ENCODE measurements at regions not wholly inside any gene's neighbourhood (a gene's known extent, or its start where the extent isn't known, plus 50 kb on each side); places are given as distances from the start of the nearest gene placed in this dataset.
"Not testable (repeated sequence)": the region's sequence is repeated elsewhere in the genome, so short reads cannot be mapped to it uniquely, and the experiment has no call there.

DNA sequence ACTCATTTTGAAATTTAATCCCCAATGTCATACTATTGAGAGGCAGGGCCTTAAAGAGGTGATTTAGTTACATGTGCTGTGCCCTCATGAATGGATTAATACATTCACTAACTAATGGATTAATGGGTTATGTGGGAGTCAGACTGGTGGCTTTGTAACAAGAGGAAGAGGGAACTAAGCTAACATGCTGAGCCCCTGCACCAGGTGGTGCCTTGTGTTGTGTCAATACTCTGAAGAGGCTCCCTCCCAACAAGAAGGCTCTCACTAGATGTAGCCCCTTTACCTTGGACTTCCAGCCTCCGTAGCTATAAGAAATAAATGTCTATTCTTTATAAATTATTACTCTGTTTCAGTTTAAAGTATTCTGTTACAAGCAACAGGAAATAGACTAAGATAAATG is 411.9 kb upstream of the EMCN start:
- Mint-ChIP-seq H3K27me3 (no peaks in the 10 kb centered on the region), H3K27ac (no peak overlapping the region), H3K9me3 (no peaks in the 10 kb centered on the region), H3K4me1 (no peaks in the 10 kb centered on the region), H3K4me3 (no peak overlapping the region), H3K36me3 (no peaks in the 10 kb centered on the region)
- DNase-seq: no peak

DNA sequence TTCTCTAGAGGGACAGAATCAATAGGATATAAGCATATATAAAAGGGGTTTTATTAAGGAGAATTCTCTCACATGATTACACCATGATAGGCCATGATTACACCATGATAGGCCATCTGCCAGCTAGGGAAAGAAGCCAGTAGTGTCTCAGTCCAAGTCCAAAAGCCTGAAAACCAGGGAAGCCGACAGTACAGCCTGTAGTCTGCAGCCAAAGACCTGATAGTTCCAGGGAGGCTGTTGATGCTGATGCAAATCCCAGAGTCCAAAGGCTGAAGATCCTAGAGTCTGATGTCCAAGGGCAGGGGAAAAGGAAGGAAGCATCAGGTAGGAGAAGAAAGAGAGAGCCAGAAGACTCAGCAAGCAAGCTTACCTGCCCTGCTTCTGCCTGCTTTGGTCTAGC is 411.3 kb upstream of the EMCN start:
- H3K4me3 Mint-ChIP-seq: no peak overlapping the region
- peaks cover 1% of the 10 kb centered on the region for H3K9me3 Mint-ChIP-seq
- no peaks in the 10 kb centered on the region for H3K27me3 Mint-ChIP-seq
- no peaks in the 10 kb centered on the region for H3K4me1 Mint-ChIP-seq
- H3K27ac Mint-ChIP-seq: no peak overlapping the region
- H3K36me3 Mint-ChIP-seq: no peaks in the 10 kb centered on the region
- DNase-seq: no peak

DNA sequence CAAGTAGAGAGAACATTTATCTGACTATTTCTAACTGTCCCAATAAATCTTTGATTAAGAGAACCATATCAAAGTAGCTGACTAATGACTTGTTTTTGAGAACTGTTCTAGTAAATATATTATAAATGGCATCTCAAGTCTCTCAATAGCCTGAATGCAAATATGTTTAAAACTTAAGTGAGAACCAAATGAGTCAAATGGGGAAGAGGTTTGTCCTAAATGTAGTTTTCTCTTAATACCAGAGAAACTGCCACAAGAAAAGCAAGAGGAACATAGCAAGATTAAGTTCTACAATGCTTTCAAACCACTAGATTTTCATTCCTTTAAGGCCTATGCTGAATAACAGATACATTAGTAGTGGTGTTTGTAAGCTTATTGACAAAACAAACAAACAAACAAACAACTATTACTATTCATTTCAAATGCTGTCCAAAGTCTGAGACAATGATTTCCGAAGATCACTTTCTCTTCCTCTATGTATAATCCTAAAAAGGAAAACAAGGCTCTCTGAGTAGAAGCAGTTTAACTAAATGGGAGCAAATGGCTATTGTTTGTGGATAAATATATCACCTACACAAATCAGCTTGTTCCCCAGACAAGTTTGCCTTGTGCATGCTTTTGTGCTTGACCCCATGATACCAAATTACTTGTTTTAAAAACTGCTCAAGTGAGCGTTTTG is 408.4 kb upstream of the EMCN start:
- no peaks in the 10 kb centered on the region for H3K4me1 Mint-ChIP-seq
- H3K27me3 Mint-ChIP-seq: no peaks in the 10 kb centered on the region
- H3K36me3 Mint-ChIP-seq: no peaks in the 10 kb centered on the region
- H3K4me3 Mint-ChIP-seq: no peak overlapping the region
- peaks cover 1% of the 10 kb centered on the region for H3K9me3 Mint-ChIP-seq
- no peak overlapping the region for H3K27ac Mint-ChIP-seq
- no peak for DNase-seq

DNA sequence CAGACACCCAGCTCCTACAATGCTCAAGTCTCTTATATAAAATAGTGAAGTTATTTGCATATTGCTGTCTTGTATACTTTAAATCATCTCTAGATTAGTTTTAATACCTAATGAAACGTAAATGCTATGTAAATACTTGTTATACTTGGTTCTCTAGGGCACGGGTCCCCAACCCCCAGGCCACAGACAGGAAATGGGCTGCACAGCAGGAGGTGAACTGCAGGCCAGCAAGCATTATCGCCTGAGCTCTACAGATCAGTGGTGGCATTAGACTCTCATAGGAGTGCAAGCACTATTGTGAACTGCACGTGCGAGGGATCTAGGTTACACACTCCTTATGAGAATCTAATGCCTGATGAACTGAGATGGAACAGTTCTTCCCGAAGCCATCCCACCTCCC is 395.9 kb upstream of the EMCN start:
- Mint-ChIP-seq H3K9me3 (no peaks in the 10 kb centered on the region), H3K27ac (no peak overlapping the region), H3K27me3 (peaks cover 20% of the 10 kb centered on the region), H3K4me1 (no peaks in the 10 kb centered on the region), H3K4me3 (no peak overlapping the region), H3K36me3 (no peaks in the 10 kb centered on the region)
- no peak for DNase-seq

DNA sequence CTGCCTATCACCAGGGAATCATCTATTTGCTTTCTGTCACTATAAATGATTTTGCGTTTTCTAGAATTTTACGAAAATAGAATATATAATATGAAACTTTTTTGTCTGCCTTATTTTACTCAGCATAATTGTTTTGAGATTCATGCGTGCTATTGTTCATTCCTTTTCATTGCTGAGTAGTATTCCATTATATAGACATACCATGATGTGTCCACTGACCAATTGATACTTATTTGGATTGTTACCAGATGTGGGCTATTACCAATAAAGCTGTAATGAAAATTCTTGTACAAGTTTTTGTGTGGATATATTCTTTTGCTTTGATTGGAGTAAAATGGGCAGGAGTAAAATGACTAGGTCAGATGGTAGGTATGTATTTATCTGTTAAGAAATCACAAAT is 390.7 kb upstream of the EMCN start:
- no peak for DNase-seq
- no peak overlapping the region for H3K27ac Mint-ChIP-seq
- no peak overlapping the region for H3K4me3 Mint-ChIP-seq
- H3K4me1 Mint-ChIP-seq: no peaks in the 10 kb centered on the region
- H3K9me3 Mint-ChIP-seq: no peaks in the 10 kb centered on the region
- no peaks in the 10 kb centered on the region for H3K36me3 Mint-ChIP-seq
- peaks cover 9% of the 10 kb centered on the region for H3K27me3 Mint-ChIP-seq

- no peaks in the 10 kb centered on the region for H3K36me3 Mint-ChIP-seq
- no peak overlapping the region for H3K4me3 Mint-ChIP-seq
- H3K27ac Mint-ChIP-seq: no peak overlapping the region
- H3K9me3 Mint-ChIP-seq: no peaks in the 10 kb centered on the region
- no peaks in the 10 kb centered on the region for H3K4me1 Mint-ChIP-seq
- DNase-seq: no peak
- peaks cover 9% of the 10 kb centered on the region for H3K27me3 Mint-ChIP-seq
Observed at GRCh38 chr4:100907465-100908454, 389.9 kb upstream of the EMCN start.

DNA sequence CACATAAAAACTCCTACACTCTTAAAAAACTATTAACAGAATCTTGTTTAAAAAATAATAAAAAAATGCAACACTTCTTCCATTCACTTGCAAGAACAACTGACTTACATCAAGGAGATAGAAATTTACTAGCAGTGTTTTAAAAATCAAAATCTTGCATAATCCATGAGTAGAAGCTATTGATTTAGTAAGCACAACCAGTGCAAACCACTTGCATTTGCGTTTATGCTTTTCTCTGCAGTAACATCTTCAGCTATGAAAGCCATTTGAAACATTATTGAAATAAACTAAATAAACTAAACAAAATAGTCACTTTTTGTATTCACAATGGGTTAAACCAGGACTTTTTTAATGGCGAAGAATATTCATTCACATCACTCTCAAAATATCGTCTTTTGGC is 389.2 kb upstream of the EMCN start:
- no peak overlapping the region for H3K27ac Mint-ChIP-seq
- peaks cover 9% of the 10 kb centered on the region for H3K27me3 Mint-ChIP-seq
- no peak for DNase-seq
- H3K4me1 Mint-ChIP-seq: no peaks in the 10 kb centered on the region
- H3K4me3 Mint-ChIP-seq: no peak overlapping the region
- no peaks in the 10 kb centered on the region for H3K9me3 Mint-ChIP-seq
- H3K36me3 Mint-ChIP-seq: no peaks in the 10 kb centered on the region

- not testable (repeated sequence) for H3K27ac Mint-ChIP-seq, H3K4me1 Mint-ChIP-seq, H3K9me3 Mint-ChIP-seq, DNase-seq, H3K27me3 Mint-ChIP-seq, H3K4me3 Mint-ChIP-seq, H3K36me3 Mint-ChIP-seq
Observed at GRCh38 chr4:100900945-100901344, 383.1 kb upstream of the EMCN start.

- H3K36me3 Mint-ChIP-seq: no peaks in the 10 kb centered on the region
- H3K27ac Mint-ChIP-seq: no peak overlapping the region
- no peak for DNase-seq
- peaks cover 8% of the 10 kb centered on the region for H3K27me3 Mint-ChIP-seq
- peaks cover 9% of the 10 kb centered on the region for H3K4me1 Mint-ChIP-seq
- no peak overlapping the region for H3K4me3 Mint-ChIP-seq
- no peaks in the 10 kb centered on the region for H3K9me3 Mint-ChIP-seq
Observed at GRCh38 chr4:100900134-100900533, 382.3 kb upstream of the EMCN start.

GRCh38 chr4:100898844-100899243 is 381.0 kb upstream of the EMCN start:
- DNase-seq: no peak
- no peaks in the 10 kb centered on the region for H3K9me3 Mint-ChIP-seq
- H3K4me1 Mint-ChIP-seq: peaks cover 13% of the 10 kb centered on the region
- H3K4me3 Mint-ChIP-seq: no peak overlapping the region
- no peak overlapping the region for H3K27ac Mint-ChIP-seq
- H3K36me3 Mint-ChIP-seq: no peaks in the 10 kb centered on the region
- peaks cover 4% of the 10 kb centered on the region for H3K27me3 Mint-ChIP-seq

DNA sequence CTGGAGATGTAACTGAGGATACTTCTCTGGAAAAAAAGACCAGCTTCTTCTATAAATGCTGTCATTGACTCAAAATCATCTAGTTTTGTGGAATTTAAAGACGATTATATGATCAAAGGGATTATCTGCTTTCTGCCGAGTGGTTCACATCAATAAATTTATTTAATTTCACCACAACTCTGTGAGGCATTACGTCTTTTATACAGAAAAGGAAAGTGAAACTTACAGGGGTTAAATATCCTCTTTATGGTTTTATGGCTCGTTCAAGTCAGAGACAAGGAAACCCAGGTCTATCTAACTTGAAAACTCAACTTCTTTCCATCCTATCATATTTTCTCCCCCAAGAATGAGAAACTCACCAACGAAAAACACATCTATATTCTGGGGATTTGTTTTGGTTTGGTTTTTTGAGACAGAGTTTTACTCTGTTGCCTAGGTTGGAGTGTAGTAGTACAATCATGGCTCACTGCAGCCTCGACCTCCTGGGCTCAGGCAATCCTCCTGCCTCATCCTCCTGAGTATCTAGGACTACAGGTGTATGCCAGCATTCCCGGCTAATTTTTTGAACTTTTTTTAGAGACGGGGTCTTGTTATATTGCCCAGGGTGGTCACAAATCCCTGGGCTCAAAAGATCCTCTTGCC is 377.9 kb upstream of the EMCN start:
- Mint-ChIP-seq H3K4me3 (peak overlapping the region; percentile 64), H3K4me1 (peaks cover 13% of the 10 kb centered on the region), H3K9me3 (peaks cover under 1% of the 10 kb centered on the region), H3K27ac (peak overlapping the region; percentile 71), H3K27me3 (no peaks in the 10 kb centered on the region), H3K36me3 (no peaks in the 10 kb centered on the region)
- DNase-seq: no peak

GRCh38 chr4:100894339-100894870 is 376.6 kb upstream of the EMCN start:
- no peak overlapping the region for H3K27ac Mint-ChIP-seq
- H3K36me3 Mint-ChIP-seq: no peaks in the 10 kb centered on the region
- H3K9me3 Mint-ChIP-seq: peaks cover 7% of the 10 kb centered on the region
- H3K27me3 Mint-ChIP-seq: peaks cover 6% of the 10 kb centered on the region
- H3K4me1 Mint-ChIP-seq: peaks cover 13% of the 10 kb centered on the region
- no peak for DNase-seq
- no peak overlapping the region for H3K4me3 Mint-ChIP-seq

DNA sequence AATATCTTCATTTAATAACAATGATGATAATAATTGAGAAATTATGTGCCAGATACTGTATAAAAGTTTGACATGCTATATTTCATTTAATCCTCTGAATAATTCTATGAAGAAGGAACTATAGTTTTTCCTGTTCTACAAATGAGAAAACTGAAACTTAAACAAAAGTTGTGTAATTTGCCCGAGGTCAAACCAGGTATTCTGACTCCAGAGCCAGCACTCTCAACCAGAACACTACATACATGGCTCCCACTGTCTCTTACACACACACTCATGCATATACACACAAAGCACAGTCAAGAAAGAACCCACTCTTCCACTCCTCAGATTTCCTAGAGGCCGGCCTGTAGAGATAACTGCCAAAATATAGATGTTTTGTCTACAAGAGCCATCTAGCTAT is 374.0 kb upstream of the EMCN start:
- H3K4me1 Mint-ChIP-seq: peaks cover 13% of the 10 kb centered on the region
- H3K27me3 Mint-ChIP-seq: peaks cover 11% of the 10 kb centered on the region
- peaks cover 12% of the 10 kb centered on the region for H3K9me3 Mint-ChIP-seq
- peaks cover 4% of the 10 kb centered on the region for H3K36me3 Mint-ChIP-seq
- DNase-seq: no peak
- no peak overlapping the region for H3K27ac Mint-ChIP-seq
- H3K4me3 Mint-ChIP-seq: no peak overlapping the region

DNA sequence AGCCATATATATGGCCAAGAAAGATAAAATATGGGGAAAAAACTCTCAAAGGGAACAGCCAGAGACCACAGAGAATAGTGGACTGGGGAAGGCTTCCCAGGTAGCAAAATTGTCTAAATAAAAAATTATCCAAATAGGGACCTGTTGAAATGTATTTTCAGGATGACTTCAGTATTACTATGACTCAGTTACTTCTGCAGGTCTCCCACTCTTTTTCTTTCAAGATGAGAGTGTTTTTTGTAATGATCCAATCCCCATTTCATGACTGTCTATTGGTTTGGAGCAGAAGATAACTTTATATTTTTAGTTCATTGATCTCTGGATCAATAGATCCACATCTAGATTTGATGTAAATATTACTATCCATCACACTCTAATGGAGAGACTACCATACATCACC is 372.1 kb upstream of the EMCN start:
- Mint-ChIP-seq H3K36me3 (peaks cover 5% of the 10 kb centered on the region), H3K27me3 (peaks cover 11% of the 10 kb centered on the region), H3K4me3 (no peak overlapping the region), H3K4me1 (peaks cover 2% of the 10 kb centered on the region), H3K27ac (no peak overlapping the region), H3K9me3 (peaks cover 21% of the 10 kb centered on the region)
- DNase-seq: no peak

DNA sequence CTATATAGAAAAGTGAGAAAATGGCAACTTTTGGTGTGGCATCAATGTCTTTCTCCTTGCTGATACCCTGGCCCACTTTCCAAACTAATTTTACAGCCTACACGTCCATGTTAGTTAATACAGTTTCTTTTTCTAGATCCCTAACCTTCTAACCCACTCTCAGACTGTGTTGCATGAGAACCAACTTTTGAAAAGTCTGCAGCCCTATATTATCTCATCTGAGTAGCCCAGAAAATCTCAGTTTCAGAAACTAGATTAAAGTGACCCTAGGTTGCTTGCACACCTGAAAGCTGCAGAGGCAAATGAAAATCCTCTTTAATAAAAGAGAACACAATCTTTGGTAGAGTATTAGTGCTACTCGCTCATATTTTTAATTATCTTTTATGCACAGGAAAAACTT is 371.6 kb upstream of the EMCN start:
- peaks cover 11% of the 10 kb centered on the region for H3K27me3 Mint-ChIP-seq
- no peak overlapping the region for H3K27ac Mint-ChIP-seq
- peaks cover 21% of the 10 kb centered on the region for H3K9me3 Mint-ChIP-seq
- H3K4me3 Mint-ChIP-seq: no peak overlapping the region
- H3K36me3 Mint-ChIP-seq: peaks cover 5% of the 10 kb centered on the region
- H3K4me1 Mint-ChIP-seq: no peaks in the 10 kb centered on the region
- DNase-seq: no peak
